SHP77 treated with DMSO at 0.1 percent for 48 hours (cell line): ENCODE measurements at regions not wholly inside any gene's neighbourhood (a gene's known extent, or its start where the extent isn't known, plus 50 kb on each side); places are given as distances from the start of the nearest gene placed in this dataset.
"Not testable (repeated sequence)": the region's sequence is repeated elsewhere in the genome, so short reads cannot be mapped to it uniquely, and the experiment has no call there.

Experiments used
- DNase-seq: peaks from one replicate; lab custom pipeline; 2025; lab: John Stamatoyannopoulos, UW

- DNase-seq = no peak
Measured at GRCh38 chr11:45000918-45001317, 50.2 kb upstream of the TP53I11 start.

GRCh38 chr11:45001466-45002165 lies 50.9 kb upstream of the TP53I11 start:
- no peak for DNase-seq

GRCh38 chr11:45005106-45005505 lies 54.4 kb upstream of the TP53I11 start:
- DNase-seq = no peak

GRCh38 chr11:45007011-45007410 lies 56.3 kb upstream of the TP53I11 start:
- DNase-seq = no peak

GRCh38 chr11:45015983-45016382 lies 65.3 kb upstream of the TP53I11 start:
- not testable (repeated sequence) for DNase-seq

- not testable (repeated sequence) for DNase-seq
Measured at GRCh38 chr11:45016446-45016845, 65.8 kb upstream of the TP53I11 start.

GRCh38 chr11:45017329-45017728 lies 66.6 kb upstream of the TP53I11 start:
- no peak for DNase-seq

GRCh38 chr11:45021001-45021400 lies 70.3 kb upstream of the TP53I11 start:
- no peak for DNase-seq

GRCh38 chr11:45021692-45022141 lies 71.0 kb upstream of the TP53I11 start:
- no peak for DNase-seq

- no peak for DNase-seq
Measured at GRCh38 chr11:45022294-45023064, 71.8 kb upstream of the TP53I11 start.

- DNase-seq = no peak
Measured at GRCh38 chr11:45023065-45023365, 72.3 kb upstream of the TP53I11 start.

GRCh38 chr11:45024316-45024715 lies 73.6 kb upstream of the TP53I11 start:
- DNase-seq = no peak

GRCh38 chr11:45024846-45025588 lies 74.3 kb upstream of the TP53I11 start:
- no peak for DNase-seq

- no peak for DNase-seq
Measured at GRCh38 chr11:45025716-45026492, 75.2 kb upstream of the TP53I11 start.

- DNase-seq = no peak
Measured at GRCh38 chr11:45026835-45027234, 76.2 kb upstream of the TP53I11 start.

GRCh38 chr11:45027312-45027711 lies 76.6 kb upstream of the TP53I11 start:
- no peak for DNase-seq

GRCh38 chr11:45028911-45029682 lies 78.4 kb upstream of the TP53I11 start:
- no peak for DNase-seq

- no peak for DNase-seq
Measured at GRCh38 chr11:45030778-45031177, 80.1 kb upstream of the TP53I11 start.

- no peak for DNase-seq
Measured at GRCh38 chr11:45031912-45032519, 81.3 kb upstream of the TP53I11 start.

GRCh38 chr11:45035413-45035812 lies 84.7 kb upstream of the TP53I11 start:
- DNase-seq = no peak

GRCh38 chr11:45036010-45036409 lies 85.3 kb upstream of the TP53I11 start:
- DNase-seq = no peak
